GM12878 (cell line): ENCODE measurements at regions not wholly inside any gene's neighbourhood (a gene's known extent, or its start where the extent isn't known, plus 50 kb on each side); places are given as distances from the start of the nearest gene placed in this dataset.

Experiments
- ATAC-seq: fragments of 200-7000 bp; cut with Tn5 transposase; 3 replicates; pipeline ENCODE4 v1.9.1; 2020; ENCODE audit warnings: mild to moderate bottlenecking, moderate library complexity
- BruUV-seq: library from RNA; stranded (reverse); fragments of 400-500 nt; replicated peaks from 2 replicates; lab custom pipeline; 2021; lab: Mats Ljungman, UMichigan
- CTCF ChIA-PET: fragments of 300-600 bp; sonication (Branson Sonifier 250); formaldehyde crosslinking; extraction: SDS; loops from one replicate; lab custom pipeline; 2021; ENCODE audit warnings: inconsistent platforms; lab: Yijun Ruan, JAX
- POLR2A ChIA-PET: fragments of 350-600 bp; formaldehyde crosslinking; extraction: SDS; loops from one replicate; lab custom pipeline; 2021; ENCODE audit warnings: inconsistent platforms; lab: Charles Lee
- RAD21 ChIA-PET: fragments of 300-600 bp; sonication (Branson Sonifier 250); formaldehyde crosslinking; loops from one replicate; lab custom pipeline; 2023; ENCODE audit warnings: antibody characterized with exemption; ENCODE audit not compliant: unreplicated experiment; lab: Charles Lee
- SMC1A ChIA-PET: fragments of 300-600 bp; sonication (Branson Sonifier 250); formaldehyde crosslinking; loops from one replicate; lab custom pipeline; 2023; ENCODE audit not compliant: unreplicated experiment, uncharacterized antibody; lab: Charles Lee
- DNase-seq: peaks from one replicate; pipeline ENCODE4 v3.0.0-alpha.2; 2011; ENCODE audit warnings: low read depth, low spot score
- FAIRE-seq: peaks from 3 replicates; lab custom pipeline; 2011; peaks lifted over from hg19 to GRCh38; lab: Jason Lieb, UNC
- H2AFZ ChIP-seq: 2 replicates; pipeline ENCODE4 v1.6.0; 2011; ENCODE audit warnings: low read depth, low read length, control low read depth; ENCODE audit not compliant: control insufficient read depth
- H3K27ac ChIP-seq: 2 replicates; pipeline ENCODE4 v1.5.1; 2011; ENCODE audit warnings: control low read depth; ENCODE audit not compliant: control insufficient read depth, insufficient read depth
- H3K27me3 ChIP-seq, 2 experiments: replicated peaks in 1 of 2; 2 replicates each; pipeline versions ENCODE4 v1.6.0 to v1.6.1; 2011; ENCODE audit warnings: low read length in 1 of 2; ENCODE audit not compliant: control insufficient read depth in 2 of 2, insufficient read depth in 2 of 2
- H3K36me3 ChIP-seq, 2 experiments: 2 replicates each; pipeline ENCODE4 v1.5.1; 2011; ENCODE audit warnings: low read length in 1 of 2; ENCODE audit not compliant: control insufficient read depth in 2 of 2, insufficient read depth in 2 of 2
- H3K4me1 ChIP-seq: 2 replicates; pipeline ENCODE4 v1.6.1; 2011; ENCODE audit warnings: mild to moderate bottlenecking, low read length, moderate library complexity, mixed read lengths; ENCODE audit not compliant: control insufficient read depth, insufficient read depth
- H3K4me2 ChIP-seq: 2 replicates; pipeline ENCODE4 v1.6.0; 2011; ENCODE audit warnings: control low read depth; ENCODE audit not compliant: control insufficient read depth, insufficient read depth
- H3K4me3 ChIP-seq: fragments of 200-600 bp; sonication (generic); 2 replicates; pipeline ENCODE4 v1.5.1; 2016
- H3K79me2 ChIP-seq: 2 replicates; pipeline ENCODE4 v1.6.0; 2011; ENCODE audit warnings: low read length; ENCODE audit not compliant: control insufficient read depth, insufficient read depth
- H3K9ac ChIP-seq: 2 replicates; pipeline ENCODE4 v1.8.0; 2011; ENCODE audit warnings: low read length, control low read depth, mixed read lengths; ENCODE audit not compliant: control insufficient read depth, insufficient read depth
- H3K9me3 ChIP-seq: replicated peaks from 3 replicates; pipeline ENCODE4 v1.5.1; 2011; ENCODE audit warnings: mild to moderate bottlenecking, low read length; ENCODE audit not compliant: control insufficient read depth, insufficient read depth
- H4K20me1 ChIP-seq: 2 replicates; pipeline ENCODE4 v1.6.0; 2011; ENCODE audit not compliant: control insufficient read depth, insufficient read depth
- CBX3 ChIP-seq: fragments of 200-600 bp; sonication (generic); IDR thresholded peaks from 2 replicates; pipeline ENCODE4 v1.6.1; 2016; ENCODE audit warnings: low read depth, borderline replicate concordance
- CEBPB ChIP-seq, 2 experiments: fragments of 150-350 bp in 1 of 2; IDR thresholded peaks; 2 replicates each; pipeline ENCODE4 v1.6.1; 2012 to 2014; ENCODE audit warnings: low read depth in 2 of 2, low read length in 2 of 2, borderline replicate concordance in 1 of 2, inconsistent platforms in 1 of 2
- CHD4 ChIP-seq: fragments of 200-600 bp; sonication (generic); IDR thresholded peaks from 2 replicates; pipeline ENCODE4 v1.6.1; 2016; ENCODE audit warnings: mild to moderate bottlenecking
- MXI1 ChIP-seq: fragments of 150-350 bp; IDR thresholded peaks from 2 replicates; pipeline ENCODE4 v1.6.1; 2011; ENCODE audit warnings: low read depth, mild to moderate bottlenecking, inconsistent platforms, low read length, improper control_type of control experiment
- PKNOX1 ChIP-seq: fragments of 450-650 bp; IDR thresholded peaks from 2 replicates; pipeline ENCODE4 v1.6.1; 2016; ENCODE audit warnings: mild to moderate bottlenecking
- PML ChIP-seq: IDR thresholded peaks from 2 replicates; pipeline ENCODE4 v1.6.1; 2012; ENCODE audit warnings: low read length, inconsistent platforms
- SPI1 ChIP-seq: IDR thresholded peaks from 2 replicates; pipeline ENCODE4 v1.6.1; 2011; ENCODE audit warnings: low read depth, mild to moderate bottlenecking, low read length, moderate library complexity, borderline replicate concordance; ENCODE audit not compliant: insufficient read depth
- SUZ12 ChIP-seq: fragments of 200-600 bp; sonication (generic); IDR thresholded peaks from one replicate; pipeline ENCODE4 v1.6.1; 2018; ENCODE audit warnings: antibody characterized with exemption, mild to moderate bottlenecking; ENCODE audit not compliant: unreplicated experiment
- ZNF207 ChIP-seq: fragments of 450-650 bp; IDR thresholded peaks from 2 replicates; pipeline ENCODE4 v1.6.1; 2014; ENCODE audit warnings: antibody characterized with exemption, mild to moderate bottlenecking, borderline replicate concordance
- WGBS: methylation state at CpG from one replicate; pipeline ENCODE4 v1.1.6; 2016; ENCODE audit warnings: low lambda C conversion rate; ENCODE audit not compliant: insufficient replicate concordance, insufficient coverage; ENCODE audit errors: missing lambda C conversion rate; 5-methylcytosine and 5-hydroxymethylcytosine counted together
- in situ Hi-C: fragments of 300-500 bp; cut with MboI; formaldehyde crosslinking; loops from 9 replicates; pipeline ENCODE4 v1.14.3; 2018; ENCODE audit warnings: mixed read lengths
- intact Hi-C: fragments of 100-400 bp; cut with micrococcal nuclease; formaldehyde crosslinking; loops from one replicate; pipeline ENCODE4 v1.14.2; 2022; ENCODE audit not compliant: unreplicated experiment

- DNase-seq (no peak), ATAC-seq (no peak), FAIRE-seq (no peak)
- Histone ChIP-seq H3K36me3 (no peaks in the 10 kb centered on the region), H3K9ac (no peak overlapping the region), H2AFZ (no peak overlapping the region), H3K4me2 (no peak overlapping the region), H3K9me3 (no peaks in the 10 kb centered on the region), H3K27ac (no peak overlapping the region), H4K20me1 (no peaks in the 10 kb centered on the region), H3K27me3 (no peaks in the 10 kb centered on the region), H3K4me3 (no peak overlapping the region), H3K79me2 (no peaks in the 10 kb centered on the region), H3K4me1 (no peaks in the 10 kb centered on the region)
- TF ChIP-seq SPI1 (no peak), CHD4 (no peak), ZNF207 (no peak), PKNOX1 (no peak), MXI1 (no peak), SUZ12 (no peak), CBX3 (no peak), PML (no peak), CEBPB (IDR thresholded peaks at IDR 0.05; ENCODE audit: borderline replicate concordance in 1 of 2, low read depth in 2 of 2, low read length in 2 of 2) (no peak)
- CTCF ChIA-PET: no interaction called here
- RAD21 ChIA-PET: no interaction called here
- BruUV-seq: no TSS peak
- POLR2A ChIA-PET: no interaction called here
- SMC1A ChIA-PET: no interaction called here
- in situ Hi-C loops (no loop called here), intact Hi-C loops (no loop called here)
- WGBS: 15% methylated on average over 3 of the region's 3 CpGs
Observed at GRCh38 chr18:43481069-43481468, 203.8 kb upstream of the SYT4 start.
